ENCODE measurements at regions not wholly inside any gene's neighbourhood (a gene's known extent, or its start where the extent isn't known, plus 50 kb on each side); places are given as distances from the start of the nearest gene placed in this dataset.
A peak's percentile ranks its signal among the peaks of the same experiment; 100 is the strongest.

GRCh38 chr18:39840856-39841481 is 2114.1 kb upstream of the PIK3C3 start:
- Histone ChIP-seq H3K27me3 (ENCODE audit: control insufficient read depth, insufficient read depth, low read length) (no peaks in the 10 kb centered on the region), H3K9me3 (ENCODE audit: control insufficient read depth, insufficient read depth, low read length) (no peaks in the 10 kb centered on the region), H3K36me3 (ENCODE audit: control insufficient read depth, insufficient read depth, low read length) (no peaks in the 10 kb centered on the region), H3K4me1 (ENCODE audit: control insufficient read depth, insufficient read depth, low read length) (peaks cover 8% of the 10 kb centered on the region), H3K4me3 (ENCODE audit: low read depth, low read length) (peak overlapping the region; percentile 42), H3K27ac (ENCODE audit: low read depth, low read length) (peak overlapping the region; percentile 48)
- no peak for DNase-seq (ENCODE audit: low read depth in 4 of 6, low spot score in 6 of 6)
- WGBS (ENCODE audit: insufficient coverage), result 18% methylated on average over 6 of the region's 7 CpGs

GRCh38 chr18:39840406-39840805 is 2114.6 kb upstream of the PIK3C3 start:
- peak in 1 of 6 donors; percentile 5 for DNase-seq (ENCODE audit: low read depth in 4 of 6, low spot score in 6 of 6)
- Histone ChIP-seq H3K4me1 (ENCODE audit: control insufficient read depth, insufficient read depth, low read length) (peaks cover 8% of the 10 kb centered on the region), H3K36me3 (ENCODE audit: control insufficient read depth, insufficient read depth, low read length) (no peaks in the 10 kb centered on the region), H3K4me3 (ENCODE audit: low read depth, low read length) (no peak overlapping the region), H3K9me3 (ENCODE audit: control insufficient read depth, insufficient read depth, low read length) (no peaks in the 10 kb centered on the region), H3K27ac (ENCODE audit: low read depth, low read length) (no peak overlapping the region), H3K27me3 (ENCODE audit: control insufficient read depth, insufficient read depth, low read length) (no peaks in the 10 kb centered on the region)
- WGBS (ENCODE audit: insufficient coverage), result no CpG with 5 or more reads among the region's 3 CpGs

GRCh38 chr18:39839782-39840181 is 2115.3 kb upstream of the PIK3C3 start:
- Histone ChIP-seq H3K4me1 (ENCODE audit: control insufficient read depth, insufficient read depth, low read length) (peaks cover 8% of the 10 kb centered on the region), H3K36me3 (ENCODE audit: control insufficient read depth, insufficient read depth, low read length) (no peaks in the 10 kb centered on the region), H3K9me3 (ENCODE audit: control insufficient read depth, insufficient read depth, low read length) (no peaks in the 10 kb centered on the region), H3K27ac (ENCODE audit: low read depth, low read length) (no peak overlapping the region), H3K27me3 (ENCODE audit: control insufficient read depth, insufficient read depth, low read length) (no peaks in the 10 kb centered on the region), H3K4me3 (ENCODE audit: low read depth, low read length) (no peak overlapping the region)
- WGBS (ENCODE audit: insufficient coverage), result 100% methylated on average over 3 of the region's 4 CpGs
- DNase-seq (ENCODE audit: low read depth in 4 of 6, low spot score in 6 of 6), result no peak

GRCh38 chr18:39838831-39839230 is 2116.2 kb upstream of the PIK3C3 start:
- DNase-seq (ENCODE audit: low read depth in 4 of 6, low spot score in 6 of 6), result no peak
- no peak overlapping the region for H3K27ac ChIP-seq (ENCODE audit: low read depth, low read length)
- H3K4me1 ChIP-seq (ENCODE audit: control insufficient read depth, insufficient read depth, low read length), result peaks cover 8% of the 10 kb centered on the region
- 86% methylated on average over 2 of the region's 3 CpGs for WGBS (ENCODE audit: insufficient coverage)
- H3K9me3 ChIP-seq (ENCODE audit: control insufficient read depth, insufficient read depth, low read length), result no peaks in the 10 kb centered on the region
- H3K27me3 ChIP-seq (ENCODE audit: control insufficient read depth, insufficient read depth, low read length), result no peaks in the 10 kb centered on the region
- H3K36me3 ChIP-seq (ENCODE audit: control insufficient read depth, insufficient read depth, low read length), result no peaks in the 10 kb centered on the region
- no peak overlapping the region for H3K4me3 ChIP-seq (ENCODE audit: low read depth, low read length)

GRCh38 chr18:39835303-39836030 is 2119.6 kb upstream of the PIK3C3 start:
- 60% methylated on average over 1 of the region's 4 CpGs for WGBS (ENCODE audit: insufficient coverage)
- DNase-seq (ENCODE audit: low read depth in 4 of 6, low spot score in 6 of 6), result no peak
- no peaks in the 10 kb centered on the region for H3K4me1 ChIP-seq (ENCODE audit: control insufficient read depth, insufficient read depth, low read length)
- H3K27ac ChIP-seq (ENCODE audit: low read depth, low read length), result no peak overlapping the region
- no peaks in the 10 kb centered on the region for H3K27me3 ChIP-seq (ENCODE audit: control insufficient read depth, insufficient read depth, low read length)
- no peak overlapping the region for H3K4me3 ChIP-seq (ENCODE audit: low read depth, low read length)
- H3K9me3 ChIP-seq (ENCODE audit: control insufficient read depth, insufficient read depth, low read length), result no peaks in the 10 kb centered on the region
- no peaks in the 10 kb centered on the region for H3K36me3 ChIP-seq (ENCODE audit: control insufficient read depth, insufficient read depth, low read length)

GRCh38 chr18:39834636-39835035 is 2120.4 kb upstream of the PIK3C3 start:
- no peak overlapping the region for H3K27ac ChIP-seq (ENCODE audit: low read depth, low read length)
- no peaks in the 10 kb centered on the region for H3K36me3 ChIP-seq (ENCODE audit: control insufficient read depth, insufficient read depth, low read length)
- no peak overlapping the region for H3K4me3 ChIP-seq (ENCODE audit: low read depth, low read length)
- no peaks in the 10 kb centered on the region for H3K4me1 ChIP-seq (ENCODE audit: control insufficient read depth, insufficient read depth, low read length)
- WGBS (ENCODE audit: insufficient coverage), result 82% methylated on average over 3 of the region's 4 CpGs
- H3K9me3 ChIP-seq (ENCODE audit: control insufficient read depth, insufficient read depth, low read length), result no peaks in the 10 kb centered on the region
- DNase-seq (ENCODE audit: low read depth in 4 of 6, low spot score in 6 of 6), result no peak
- no peaks in the 10 kb centered on the region for H3K27me3 ChIP-seq (ENCODE audit: control insufficient read depth, insufficient read depth, low read length)

- Histone ChIP-seq H3K4me3 (ENCODE audit: low read depth, low read length) (no peak overlapping the region), H3K27ac (ENCODE audit: low read depth, low read length) (no peak overlapping the region), H3K4me1 (ENCODE audit: control insufficient read depth, insufficient read depth, low read length) (no peaks in the 10 kb centered on the region), H3K36me3 (ENCODE audit: control insufficient read depth, insufficient read depth, low read length) (no peaks in the 10 kb centered on the region), H3K27me3 (ENCODE audit: control insufficient read depth, insufficient read depth, low read length) (no peaks in the 10 kb centered on the region), H3K9me3 (ENCODE audit: control insufficient read depth, insufficient read depth, low read length) (no peaks in the 10 kb centered on the region)
- no CpG with 5 or more reads among the region's 1 CpG for WGBS (ENCODE audit: insufficient coverage)
- peak in 1 of 6 donors; percentile 28 for DNase-seq (ENCODE audit: low read depth in 4 of 6, low spot score in 6 of 6)
Measured at GRCh38 chr18:39825485-39826150, 2129.4 kb upstream of the PIK3C3 start.

- Histone ChIP-seq H3K4me3 (ENCODE audit: low read depth, low read length) (no peak overlapping the region), H3K9me3 (ENCODE audit: control insufficient read depth, insufficient read depth, low read length) (no peaks in the 10 kb centered on the region), H3K27ac (ENCODE audit: low read depth, low read length) (no peak overlapping the region), H3K4me1 (ENCODE audit: control insufficient read depth, insufficient read depth, low read length) (no peaks in the 10 kb centered on the region), H3K36me3 (ENCODE audit: control insufficient read depth, insufficient read depth, low read length) (no peaks in the 10 kb centered on the region), H3K27me3 (ENCODE audit: control insufficient read depth, insufficient read depth, low read length) (no peaks in the 10 kb centered on the region)
- no CpG with 5 or more reads among the region's 3 CpGs for WGBS (ENCODE audit: insufficient coverage)
- no peak for DNase-seq (ENCODE audit: low read depth in 4 of 6, low spot score in 6 of 6)
Measured at GRCh38 chr18:39806525-39806924, 2148.5 kb upstream of the PIK3C3 start.

- Histone ChIP-seq H3K27ac (ENCODE audit: low read depth, low read length) (no peak overlapping the region), H3K27me3 (ENCODE audit: control insufficient read depth, insufficient read depth, low read length) (no peaks in the 10 kb centered on the region), H3K4me1 (ENCODE audit: control insufficient read depth, insufficient read depth, low read length) (peaks cover under 1% of the 10 kb centered on the region), H3K9me3 (ENCODE audit: control insufficient read depth, insufficient read depth, low read length) (no peaks in the 10 kb centered on the region), H3K36me3 (ENCODE audit: control insufficient read depth, insufficient read depth, low read length) (no peaks in the 10 kb centered on the region), H3K4me3 (ENCODE audit: low read depth, low read length) (no peak overlapping the region)
- whole genome bisulfite sequencing (ENCODE audit: insufficient coverage), result 50% methylated on average over 1 of the region's 1 CpG
- no peak for DNase-seq (ENCODE audit: low read depth in 4 of 6, low spot score in 6 of 6)
Measured at GRCh38 chr18:39805218-39805617, 2149.8 kb upstream of the PIK3C3 start.
